ENCODE measurements at regions not wholly inside any gene's neighbourhood (a gene's known extent, or its start where the extent isn't known, plus 50 kb on each side); places are given as distances from the start of the nearest gene placed in this dataset.
A peak's percentile ranks its signal among the peaks of the same experiment; 100 is the strongest.

DNA sequence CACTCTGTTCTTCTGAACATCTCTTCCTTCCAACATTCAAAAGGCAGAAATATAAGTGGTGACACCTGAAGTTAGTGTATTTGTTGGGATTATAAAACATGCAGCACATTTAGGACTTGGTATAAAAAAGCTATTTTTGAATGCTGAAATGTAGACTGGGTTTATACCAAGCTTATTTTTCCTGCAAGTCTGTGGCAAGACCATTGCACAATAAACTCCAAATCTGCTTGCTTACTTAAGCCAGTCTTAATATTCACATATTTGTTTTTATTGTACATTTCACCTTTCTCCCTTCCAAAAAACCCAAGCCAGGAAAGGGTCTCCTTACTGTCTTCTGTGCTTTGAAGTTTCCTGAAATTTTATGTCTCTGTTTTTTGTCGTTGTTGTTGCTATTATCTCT is 63.7 kb downstream of the FHIP1A start:
- peak; percentile 24 for DNase-seq (ENCODE audit: low read depth)
- H3K4me3 ChIP-seq (ENCODE audit: low read length): no peak overlapping the region
- TF ChIP-seq, protein P1, sequence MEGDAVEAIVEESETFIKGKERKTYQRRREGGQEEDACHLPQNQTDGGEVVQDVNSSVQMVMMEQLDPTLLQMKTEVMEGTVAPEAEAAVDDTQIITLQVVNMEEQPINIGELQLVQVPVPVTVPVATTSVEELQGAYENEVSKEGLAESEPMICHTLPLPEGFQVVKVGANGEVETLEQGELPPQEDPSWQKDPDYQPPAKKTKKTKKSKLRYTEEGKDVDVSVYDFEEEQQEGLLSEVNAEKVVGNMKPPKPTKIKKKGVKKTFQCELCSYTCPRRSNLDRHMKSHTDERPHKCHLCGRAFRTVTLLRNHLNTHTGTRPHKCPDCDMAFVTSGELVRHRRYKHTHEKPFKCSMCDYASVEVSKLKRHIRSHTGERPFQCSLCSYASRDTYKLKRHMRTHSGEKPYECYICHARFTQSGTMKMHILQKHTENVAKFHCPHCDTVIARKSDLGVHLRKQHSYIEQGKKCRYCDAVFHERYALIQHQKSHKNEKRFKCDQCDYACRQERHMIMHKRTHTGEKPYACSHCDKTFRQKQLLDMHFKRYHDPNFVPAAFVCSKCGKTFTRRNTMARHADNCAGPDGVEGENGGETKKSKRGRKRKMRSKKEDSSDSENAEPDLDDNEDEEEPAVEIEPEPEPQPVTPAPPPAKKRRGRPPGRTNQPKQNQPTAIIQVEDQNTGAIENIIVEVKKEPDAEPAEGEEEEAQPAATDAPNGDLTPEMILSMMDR (conservative IDR thresholded peaks at IDR 0.05; ENCODE audit: low read length): no peak

DNA sequence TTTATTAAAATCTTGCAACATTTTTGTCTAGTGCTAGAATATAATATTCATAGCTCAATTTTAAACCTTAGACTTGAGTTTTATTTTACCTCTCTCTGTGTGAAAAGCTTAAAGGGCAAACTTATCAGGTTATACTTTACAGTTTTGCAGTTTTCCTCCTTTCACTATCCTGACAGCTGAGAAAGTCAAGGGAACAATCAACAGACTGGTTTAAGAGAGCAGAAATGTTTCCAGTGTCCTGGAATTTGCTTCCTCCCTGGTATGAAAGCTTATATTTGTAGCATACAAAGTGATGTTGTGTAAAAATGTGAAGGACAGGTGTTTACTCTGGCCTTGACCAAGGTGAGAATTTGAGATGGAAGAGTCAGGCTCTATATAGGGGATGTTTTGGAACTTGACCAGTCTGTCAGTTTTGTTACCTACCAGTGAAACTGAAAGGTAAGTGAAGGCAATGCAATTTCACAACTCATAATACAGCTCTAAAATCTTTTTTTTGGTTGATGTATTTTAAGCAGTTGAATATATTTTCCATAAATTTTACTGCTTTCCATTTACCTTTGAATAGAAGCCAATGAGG is 64.6 kb downstream of the FHIP1A start:
- TF ChIP-seq, protein P1 (conservative IDR thresholded peaks at IDR 0.05; ENCODE audit: low read length): no peak
- no peak overlapping the region for H3K4me3 ChIP-seq (ENCODE audit: low read length)
- DNase-seq (ENCODE audit: low read depth): no peak

DNA sequence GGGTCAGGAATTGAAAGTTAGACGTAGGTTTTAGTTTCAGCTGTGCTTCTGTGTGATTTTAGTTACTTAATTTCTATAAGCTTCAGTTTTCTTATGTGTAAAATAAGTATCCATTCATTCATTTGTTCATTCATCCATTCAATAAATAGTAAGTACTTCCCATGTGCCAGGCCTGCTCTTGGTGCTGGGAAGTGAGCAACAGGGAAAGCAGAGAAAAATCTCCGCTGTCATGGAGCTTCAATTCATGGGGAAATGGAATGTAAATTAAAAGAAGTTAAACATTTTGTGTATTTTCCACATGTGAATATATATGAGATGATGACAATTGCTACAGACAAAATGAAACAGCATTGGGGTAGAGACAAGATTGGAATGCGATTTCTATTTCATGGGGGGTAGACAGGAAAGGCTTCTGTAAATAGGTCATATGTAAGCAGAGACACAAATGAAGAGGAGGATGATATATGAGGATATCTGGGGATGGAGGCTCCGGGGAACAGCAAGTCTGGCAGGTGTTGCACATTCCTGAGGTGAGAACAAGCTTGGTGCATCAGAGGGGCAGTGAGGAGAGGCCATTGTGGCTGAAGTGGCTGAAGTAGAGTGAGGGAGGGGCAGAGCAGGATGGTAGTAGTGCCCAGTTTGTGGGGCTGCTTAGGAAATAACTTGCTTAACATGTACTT is 66.2 kb downstream of the FHIP1A start:
- DNase-seq (ENCODE audit: low read depth): peak; percentile 42
- TF ChIP-seq, protein P1 (conservative IDR thresholded peaks at IDR 0.05; ENCODE audit: low read length): no peak

DNA sequence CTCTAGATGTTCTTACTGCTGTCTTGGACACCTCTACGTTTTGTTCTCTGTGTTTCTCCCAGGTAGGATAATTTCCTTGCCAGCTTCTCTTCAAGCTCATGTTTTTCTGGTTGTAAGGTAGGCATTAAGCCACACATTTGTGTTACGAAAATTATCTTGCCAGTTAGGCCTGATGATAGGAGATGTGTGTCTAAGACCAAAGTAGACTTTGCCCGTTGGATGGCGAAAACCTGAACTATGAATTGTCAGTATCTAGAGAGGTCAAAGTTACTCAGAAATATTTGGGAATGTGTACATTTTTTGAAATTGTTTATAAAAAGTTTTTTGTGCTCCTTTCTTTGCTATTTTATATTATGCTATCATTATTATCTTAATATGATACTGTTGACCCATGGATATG is 72.8 kb downstream of the FHIP1A start:
- no peak for DNase-seq (ENCODE audit: low read depth)
- TF ChIP-seq, protein P1 (conservative IDR thresholded peaks at IDR 0.05; ENCODE audit: low read length): no peak
- no peak overlapping the region for H3K4me3 ChIP-seq (ENCODE audit: low read length)

More for the DNA sequence above, 66.2 kb downstream of the FHIP1A start:
- H3K4me3 ChIP-seq (ENCODE audit: low read length): no peak overlapping the region

DNA sequence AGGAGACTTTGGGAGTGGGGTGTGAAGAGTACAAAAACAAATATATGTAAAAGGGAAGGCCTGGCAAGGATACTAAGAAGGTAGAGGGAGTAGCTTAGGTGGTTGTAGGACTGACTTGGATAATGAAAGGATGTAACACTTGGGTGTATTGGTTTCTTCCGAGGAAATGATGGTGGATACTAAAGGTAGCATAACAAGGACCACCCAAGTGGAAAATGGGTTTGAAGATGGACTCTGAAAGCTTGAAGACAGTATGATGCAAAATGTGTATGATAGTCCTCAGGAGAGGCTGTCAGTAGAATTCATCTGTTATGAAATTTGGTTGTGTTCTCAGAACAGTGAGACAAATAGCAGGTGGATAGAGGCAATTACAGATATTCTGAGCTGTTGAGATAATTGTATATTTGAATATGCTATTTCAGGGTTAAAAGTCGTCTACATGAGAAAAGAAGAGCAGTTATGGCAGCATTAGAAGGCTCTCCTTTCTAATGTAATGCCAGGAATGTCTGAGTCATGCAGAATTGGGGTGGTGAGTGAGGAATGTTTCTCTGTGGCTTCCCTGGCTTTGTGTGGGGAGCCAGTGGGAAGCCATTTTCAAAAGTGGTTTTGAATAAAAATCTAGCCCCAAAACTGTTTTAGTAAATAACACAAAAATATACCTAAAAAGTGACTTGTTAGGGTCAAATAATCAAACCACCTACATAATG is 75.6 kb downstream of the FHIP1A start:
- peak; percentile 88 for DNase-seq (ENCODE audit: low read depth)
- TF ChIP-seq, protein P1 (conservative IDR thresholded peaks at IDR 0.05; ENCODE audit: low read length): no peak
- no peak overlapping the region for H3K4me3 ChIP-seq (ENCODE audit: low read length)

DNA sequence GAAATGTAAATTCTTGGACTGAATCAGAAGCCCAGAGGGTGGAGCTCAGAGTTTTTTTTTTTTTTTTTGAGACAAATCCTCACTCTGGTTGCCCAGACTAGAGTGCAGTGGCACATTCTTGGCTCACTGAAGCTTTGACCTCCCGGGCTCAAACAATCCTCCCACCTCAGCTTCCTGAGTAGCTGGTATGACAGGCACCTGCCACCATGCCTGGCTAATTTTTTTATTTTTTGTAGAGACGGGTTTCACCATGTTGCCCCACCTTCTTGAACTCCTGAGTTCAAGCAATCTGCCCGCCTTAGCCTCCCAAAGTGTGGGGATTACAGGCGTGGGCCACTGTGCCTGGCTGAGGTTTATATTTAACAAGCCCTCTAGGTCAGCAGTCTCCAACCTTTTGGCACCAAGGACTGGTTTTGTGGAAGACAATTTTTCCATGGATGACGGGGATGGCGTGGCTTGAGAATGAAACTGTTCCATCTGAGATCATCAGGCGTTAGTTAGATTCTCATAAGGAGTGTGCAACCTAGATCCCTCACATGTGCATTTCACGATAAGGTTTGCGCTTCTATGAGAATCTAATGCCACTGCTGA is 76.7 kb downstream of the FHIP1A start:
- TF ChIP-seq, protein P1 (conservative IDR thresholded peaks at IDR 0.05; ENCODE audit: low read length): no peak
- DNase-seq (ENCODE audit: low read depth): no peak
- H3K4me3 ChIP-seq (ENCODE audit: low read length): no peak overlapping the region

All from AG10803 (cell line).